ENCODE measurements at regions not wholly inside any gene's neighbourhood (a gene's known extent, or its start where the extent isn't known, plus 50 kb on each side); places are given as distances from the start of the nearest gene placed in this dataset.

DNA sequence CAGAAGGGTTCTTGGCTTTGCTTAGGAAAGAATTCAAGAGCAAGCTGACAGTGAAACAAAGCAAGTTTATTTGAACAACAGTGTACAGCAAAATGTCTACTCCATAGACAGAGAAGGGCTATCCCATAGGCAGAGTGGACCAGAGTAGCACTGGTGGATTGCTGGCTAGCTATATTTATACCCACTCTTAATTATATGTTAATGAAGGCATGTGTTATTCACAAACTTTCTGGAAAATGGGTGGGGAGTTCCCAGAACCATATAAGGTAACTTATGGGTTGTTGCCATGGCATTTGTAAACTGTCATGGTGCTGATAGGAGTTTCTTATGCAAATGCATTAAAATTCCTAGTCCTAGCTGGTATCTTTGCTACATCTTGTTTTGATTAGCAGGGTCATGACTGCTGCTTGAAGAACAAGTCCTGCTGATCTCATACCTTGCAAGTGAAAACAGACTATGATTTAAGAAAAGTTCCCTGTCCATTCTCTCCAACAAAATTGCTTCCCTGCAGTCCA, 330.5 kb downstream of the BUD13 start:
- DNase-seq (ENCODE audit: low spot score) = no peak
- TF ChIP-seq, protein P1, sequence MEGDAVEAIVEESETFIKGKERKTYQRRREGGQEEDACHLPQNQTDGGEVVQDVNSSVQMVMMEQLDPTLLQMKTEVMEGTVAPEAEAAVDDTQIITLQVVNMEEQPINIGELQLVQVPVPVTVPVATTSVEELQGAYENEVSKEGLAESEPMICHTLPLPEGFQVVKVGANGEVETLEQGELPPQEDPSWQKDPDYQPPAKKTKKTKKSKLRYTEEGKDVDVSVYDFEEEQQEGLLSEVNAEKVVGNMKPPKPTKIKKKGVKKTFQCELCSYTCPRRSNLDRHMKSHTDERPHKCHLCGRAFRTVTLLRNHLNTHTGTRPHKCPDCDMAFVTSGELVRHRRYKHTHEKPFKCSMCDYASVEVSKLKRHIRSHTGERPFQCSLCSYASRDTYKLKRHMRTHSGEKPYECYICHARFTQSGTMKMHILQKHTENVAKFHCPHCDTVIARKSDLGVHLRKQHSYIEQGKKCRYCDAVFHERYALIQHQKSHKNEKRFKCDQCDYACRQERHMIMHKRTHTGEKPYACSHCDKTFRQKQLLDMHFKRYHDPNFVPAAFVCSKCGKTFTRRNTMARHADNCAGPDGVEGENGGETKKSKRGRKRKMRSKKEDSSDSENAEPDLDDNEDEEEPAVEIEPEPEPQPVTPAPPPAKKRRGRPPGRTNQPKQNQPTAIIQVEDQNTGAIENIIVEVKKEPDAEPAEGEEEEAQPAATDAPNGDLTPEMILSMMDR (IDR thresholded peaks at IDR 0.05; ENCODE audit: extremely low read depth, insufficient read depth, missing control alignments) = no peak
- in situ Hi-C loops (cut with MboI; ENCODE audit: low pct_unique_long_range_greater_than_20kb, low sequenced_read_pairs, unreplicated experiment) = no loop called here

DNA sequence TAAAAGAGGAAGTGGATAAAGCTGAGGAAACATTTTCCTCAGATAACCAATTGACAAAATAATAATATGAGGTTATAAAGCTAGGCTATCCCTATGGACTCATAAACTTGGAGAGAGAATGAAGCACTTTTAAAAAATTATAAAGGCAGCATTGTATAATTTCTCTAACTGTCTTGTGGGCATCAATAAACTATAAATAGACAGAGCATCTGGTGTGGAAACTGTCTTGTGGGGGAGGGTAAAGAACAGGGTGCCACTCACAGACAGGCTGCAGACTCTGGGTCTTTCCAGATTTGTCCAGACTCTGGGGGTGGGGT, 333.5 kb downstream of the BUD13 start:
- no peak for DNase-seq (ENCODE audit: low spot score)
- in situ Hi-C loops (cut with MboI; ENCODE audit: low pct_unique_long_range_greater_than_20kb, low sequenced_read_pairs, unreplicated experiment) = no loop called here
- TF ChIP-seq, protein P1 (IDR thresholded peaks at IDR 0.05; ENCODE audit: extremely low read depth, insufficient read depth, missing control alignments) = no peak

DNA sequence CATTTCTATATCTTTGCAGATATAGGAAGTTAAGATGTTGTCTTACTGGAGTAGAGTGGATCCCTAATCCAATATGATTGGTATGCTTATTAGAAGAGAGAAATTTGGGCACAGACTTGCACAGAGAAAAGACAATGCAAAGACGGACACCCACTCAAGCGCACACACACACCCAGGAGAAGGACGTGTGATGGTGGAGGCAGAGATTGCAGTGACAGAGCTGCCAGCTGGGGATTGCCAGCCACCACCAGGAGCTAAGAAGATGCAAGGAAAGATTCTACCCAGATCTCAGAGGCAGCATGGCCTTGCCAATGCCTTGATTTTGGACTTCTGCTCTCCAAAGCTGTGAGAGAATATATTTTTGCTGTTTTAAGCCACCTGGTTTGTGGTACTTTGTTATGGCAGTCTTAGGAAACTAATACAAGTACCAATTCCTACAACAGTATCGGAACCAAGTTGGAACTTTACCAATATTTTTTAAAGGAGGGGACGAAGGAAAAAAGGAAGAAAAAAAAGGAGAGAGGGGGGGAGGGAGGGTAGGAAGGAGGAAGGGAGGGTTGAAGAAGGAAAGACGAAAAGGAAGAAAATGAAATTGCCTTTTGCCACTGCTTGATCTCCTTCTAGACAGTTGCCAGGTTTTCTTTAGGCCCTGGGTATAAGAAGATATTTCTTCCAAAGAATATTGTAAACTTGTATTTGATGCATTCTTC, 334.0 kb downstream of the BUD13 start:
- in situ Hi-C loops (cut with MboI; ENCODE audit: low pct_unique_long_range_greater_than_20kb, low sequenced_read_pairs, unreplicated experiment) = no loop called here
- DNase-seq (ENCODE audit: low spot score) = no peak
- TF ChIP-seq, protein P1 (IDR thresholded peaks at IDR 0.05; ENCODE audit: extremely low read depth, insufficient read depth, missing control alignments) = no peak

DNA sequence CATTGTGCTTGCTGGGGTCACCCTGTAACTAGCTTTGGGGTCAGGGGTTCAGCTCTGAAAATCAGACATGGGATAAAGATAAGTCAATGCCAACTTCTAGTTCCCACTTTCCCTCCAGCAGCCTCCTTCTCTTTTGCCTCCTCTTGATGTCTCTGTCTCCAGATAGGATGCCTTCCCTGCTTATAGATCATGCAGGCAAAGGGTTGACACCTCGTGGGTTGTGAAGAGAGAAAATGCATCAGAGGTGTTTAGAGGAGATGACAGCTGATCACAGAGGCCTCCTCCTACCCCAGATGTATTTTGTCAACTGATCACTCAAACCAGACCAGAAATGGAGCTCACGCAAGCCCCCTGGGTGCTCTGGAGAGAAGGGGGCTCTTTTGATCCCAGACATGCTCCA, 337.8 kb downstream of the BUD13 start:
- DNase-seq (ENCODE audit: low spot score) = no peak
- in situ Hi-C loops (cut with MboI; ENCODE audit: low pct_unique_long_range_greater_than_20kb, low sequenced_read_pairs, unreplicated experiment) = no loop called here
- TF ChIP-seq, protein P1 (IDR thresholded peaks at IDR 0.05; ENCODE audit: extremely low read depth, insufficient read depth, missing control alignments) = no peak

DNA sequence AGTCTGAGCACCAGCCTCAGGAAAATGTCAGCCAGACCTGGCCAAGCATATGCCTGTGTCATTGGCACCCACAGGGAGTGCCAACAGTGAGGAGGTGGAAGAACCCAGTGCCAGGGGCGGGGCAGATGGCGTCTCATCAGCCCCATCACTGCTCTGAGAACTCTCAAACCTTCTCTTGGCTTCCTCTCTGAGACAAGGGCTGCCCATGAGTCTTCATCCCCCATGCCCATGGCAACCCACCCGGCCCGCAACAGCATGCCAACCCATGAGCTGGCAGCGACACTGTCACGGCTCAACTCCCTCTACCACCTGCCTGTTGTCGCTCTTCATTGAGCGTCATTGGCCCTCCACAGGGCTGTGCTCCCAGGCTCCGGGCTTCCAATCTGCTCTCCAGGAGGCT, 340.5 kb downstream of the BUD13 start:
- TF ChIP-seq, protein P1 (IDR thresholded peaks at IDR 0.05; ENCODE audit: extremely low read depth, insufficient read depth, missing control alignments) = no peak
- in situ Hi-C loops (cut with MboI; ENCODE audit: low pct_unique_long_range_greater_than_20kb, low sequenced_read_pairs, unreplicated experiment) = no loop called here
- no peak for DNase-seq (ENCODE audit: low spot score)

DNA sequence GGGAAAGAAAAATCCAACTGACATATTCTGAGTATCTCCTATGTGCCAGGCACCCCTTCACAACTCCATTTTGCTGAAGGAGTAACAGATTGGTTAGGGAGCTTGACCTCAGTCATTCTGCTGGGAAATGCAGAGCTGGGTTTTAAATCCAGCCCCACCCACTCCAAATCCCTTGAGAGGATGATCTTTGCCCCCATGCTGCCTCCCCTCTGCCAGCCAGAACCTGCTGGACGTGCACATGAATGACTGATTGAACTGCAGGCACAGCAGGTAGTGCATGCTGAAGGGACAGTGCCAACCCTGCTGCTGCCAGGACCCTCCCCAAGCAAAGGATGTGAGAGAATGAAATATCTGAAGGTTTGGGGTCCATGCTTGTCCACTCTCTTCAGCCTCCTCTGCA, 340.9 kb downstream of the BUD13 start:
- TF ChIP-seq, protein P1 (IDR thresholded peaks at IDR 0.05; ENCODE audit: extremely low read depth, insufficient read depth, missing control alignments) = no peak
- in situ Hi-C loops (cut with MboI; ENCODE audit: low pct_unique_long_range_greater_than_20kb, low sequenced_read_pairs, unreplicated experiment) = no loop called here

More for the DNA sequence above, 340.9 kb downstream of the BUD13 start:
- DNase-seq (ENCODE audit: low spot score) = no peak

Data from GM13977 (cell line).